Breast epithelium (tissue), 4 donors: ENCODE measurements at regions not wholly inside any gene's neighbourhood (a gene's known extent, or its start where the extent isn't known, plus 50 kb on each side); places are given as distances from the start of the nearest gene placed in this dataset.
"Not testable (repeated sequence)": the region's sequence is repeated elsewhere in the genome, so short reads cannot be mapped to it uniquely, and the experiment has no call there.

ENCODE experiments used
- DNase-seq, 2 donors: peaks; one replicate each; pipeline ENCODE4 v3.0.0-alpha.2; 2019; ENCODE audit warnings: low spot score in 2 of 2
- H3K27ac ChIP-seq, 2 donors: fragments of 200-600 bp; sonication (generic) in 1 of 2; one replicate each; pipeline ENCODE4 v1.5.1; 2016 to 2019; ENCODE audit warnings: mild to moderate bottlenecking in 1 of 2
- H3K27me3 ChIP-seq, 2 donors: fragments of 200-600 bp; sonication (generic) in 1 of 2; one replicate each; pipeline versions ENCODE4 v1.5.1 to v1.6.0; 2017 to 2019; ENCODE audit warnings: control low read depth in 1 of 2, mild to moderate bottlenecking in 1 of 2
- H3K36me3 ChIP-seq: fragments of 200-600 bp; one replicate; pipeline ENCODE4 v1.5.1; 2019
- H3K4me1 ChIP-seq, 2 donors: fragments of 200-600 bp; sonication (generic); one replicate each; pipeline ENCODE4 v1.5.1; 2016 to 2019; ENCODE audit warnings: control low read depth in 1 of 2
- H3K4me3 ChIP-seq, 3 donors: fragments of 200-600 bp; sonication (generic); 1 replicate in 2 of 3; 2 replicates in 1 of 3; pipeline ENCODE4 v1.5.1; 2016 to 2019; ENCODE audit warnings: mild to moderate bottlenecking in 3 of 3, moderate library complexity in 2 of 3
- H3K9me3 ChIP-seq, 2 donors: fragments of 200-600 bp; sonication (generic) in 1 of 2; one replicate each; pipeline ENCODE4 v1.5.1; 2016 to 2019; ENCODE audit warnings: control low read depth in 1 of 2
- POLR2A ChIP-seq: fragments of 450-650 bp; IDR thresholded peaks from one replicate; pipeline ENCODE4 v1.6.1; 2016; ENCODE audit warnings: antibody characterized with exemption, mild to moderate bottlenecking, moderate library complexity
- POLR2AphosphoS5 ChIP-seq, 3 donors: sonication (generic); formaldehyde crosslinking; IDR thresholded peaks; one replicate each; pipeline ENCODE4 v1.6.1; 2017; ENCODE audit warnings: antibody characterized with exemption in 3 of 3
- intact Hi-C: fragments of 100-400 bp; cut with DNase I; formaldehyde crosslinking; loops from one replicate; pipeline ENCODE4 v1.15.1; 2023; ENCODE audit warnings: low total_unique reads
- TF ChIP-seq, protein P1 (sequence below), 3 donors: fragments of 450-650 bp; IDR thresholded peaks; one replicate each; pipeline ENCODE4 v1.5.1; 2016 to 2017; ENCODE audit warnings: antibody characterized with exemption in 3 of 3, mild to moderate bottlenecking in 3 of 3, moderate library complexity in 3 of 3

DNA sequence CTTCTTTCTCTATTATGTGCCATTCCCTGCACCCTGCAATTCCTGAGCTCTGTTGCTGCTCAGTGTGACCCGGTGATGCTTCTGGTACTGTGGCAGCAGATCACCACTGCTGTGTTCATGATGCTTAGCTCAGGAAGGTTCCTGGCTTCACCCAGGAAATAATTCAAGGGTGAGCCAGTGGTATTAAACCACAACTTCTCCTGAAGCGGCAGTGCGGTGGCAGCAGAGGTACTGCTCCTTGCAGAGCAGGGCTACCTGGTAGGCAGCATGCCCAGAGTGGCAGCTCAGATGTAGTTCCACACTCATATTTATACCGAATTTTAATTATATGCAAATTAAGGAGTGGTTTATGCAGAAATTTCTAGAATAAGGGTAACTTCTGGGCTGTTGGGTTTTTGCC is 213.8 kb upstream of the ZNF608 start:
- no peaks in the 10 kb centered on the region for H3K36me3 ChIP-seq
- no peak overlapping the region for H3K4me3 ChIP-seq
- H3K4me1 ChIP-seq, result no peaks in the 10 kb centered on the region
- no peaks in the 10 kb centered on the region for H3K9me3 ChIP-seq
- H3K27ac ChIP-seq, result no peak overlapping the region
- TF ChIP-seq POLR2A, result no peak
- TF ChIP-seq, protein P1, sequence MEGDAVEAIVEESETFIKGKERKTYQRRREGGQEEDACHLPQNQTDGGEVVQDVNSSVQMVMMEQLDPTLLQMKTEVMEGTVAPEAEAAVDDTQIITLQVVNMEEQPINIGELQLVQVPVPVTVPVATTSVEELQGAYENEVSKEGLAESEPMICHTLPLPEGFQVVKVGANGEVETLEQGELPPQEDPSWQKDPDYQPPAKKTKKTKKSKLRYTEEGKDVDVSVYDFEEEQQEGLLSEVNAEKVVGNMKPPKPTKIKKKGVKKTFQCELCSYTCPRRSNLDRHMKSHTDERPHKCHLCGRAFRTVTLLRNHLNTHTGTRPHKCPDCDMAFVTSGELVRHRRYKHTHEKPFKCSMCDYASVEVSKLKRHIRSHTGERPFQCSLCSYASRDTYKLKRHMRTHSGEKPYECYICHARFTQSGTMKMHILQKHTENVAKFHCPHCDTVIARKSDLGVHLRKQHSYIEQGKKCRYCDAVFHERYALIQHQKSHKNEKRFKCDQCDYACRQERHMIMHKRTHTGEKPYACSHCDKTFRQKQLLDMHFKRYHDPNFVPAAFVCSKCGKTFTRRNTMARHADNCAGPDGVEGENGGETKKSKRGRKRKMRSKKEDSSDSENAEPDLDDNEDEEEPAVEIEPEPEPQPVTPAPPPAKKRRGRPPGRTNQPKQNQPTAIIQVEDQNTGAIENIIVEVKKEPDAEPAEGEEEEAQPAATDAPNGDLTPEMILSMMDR (IDR thresholded peaks at IDR 0.05), result no peak
- no peak for TF ChIP-seq POLR2AphosphoS5 (IDR thresholded peaks at IDR 0.05)
- DNase-seq, result no peak
- intact Hi-C loops, result no loop called here
- H3K27me3 ChIP-seq, result no peaks in the 10 kb centered on the region

DNA sequence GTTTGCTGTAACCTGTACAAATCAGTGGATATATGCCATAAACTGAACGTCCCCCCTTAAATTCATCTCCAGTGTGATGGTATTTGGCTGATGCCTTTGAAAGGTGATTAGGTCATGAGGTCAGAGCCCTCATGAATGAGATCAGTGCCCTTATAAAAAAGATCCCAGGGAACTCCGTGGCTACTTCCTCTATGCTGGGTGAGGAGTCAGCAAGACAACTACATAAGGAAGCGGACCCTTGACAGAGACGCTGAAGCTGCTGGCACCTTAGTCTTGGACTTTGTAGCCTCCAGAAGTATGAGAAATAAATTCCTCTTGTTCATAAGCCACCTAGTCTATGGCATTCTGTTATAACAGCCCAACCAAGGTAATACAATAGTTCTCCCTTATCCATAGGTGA is 215.1 kb upstream of the ZNF608 start:
- intact Hi-C loops, result no loop called here
- no peak overlapping the region for H3K4me3 ChIP-seq
- no peak for DNase-seq
- TF ChIP-seq POLR2A (no peak), POLR2AphosphoS5 (IDR thresholded peaks at IDR 0.05) (no peak)
- TF ChIP-seq, protein P1 (IDR thresholded peaks at IDR 0.05), result no peak
- H3K4me1 ChIP-seq, result no peaks in the 10 kb centered on the region
- no peak overlapping the region for H3K27ac ChIP-seq
- H3K27me3 ChIP-seq, result no peaks in the 10 kb centered on the region
- H3K36me3 ChIP-seq, result no peaks in the 10 kb centered on the region
- H3K9me3 ChIP-seq, result no peaks in the 10 kb centered on the region

DNA sequence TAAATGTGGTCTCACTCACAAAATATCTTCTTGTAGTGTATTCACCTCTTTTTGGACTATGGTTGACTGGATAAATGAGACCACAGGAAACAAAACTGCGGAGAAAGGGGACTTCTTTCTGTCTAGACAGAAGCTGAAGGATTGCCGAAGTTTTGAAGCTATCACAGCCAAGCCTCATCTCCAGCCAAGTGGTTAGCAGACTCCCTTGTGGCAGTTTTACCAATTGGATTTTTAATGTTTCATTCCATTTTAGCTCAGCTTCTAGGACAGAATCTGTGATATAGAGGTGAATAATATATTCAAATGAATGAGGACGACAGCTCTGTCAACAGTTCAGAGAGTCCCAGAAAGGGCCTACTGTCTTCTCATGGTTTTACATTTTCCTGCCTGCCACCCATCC is 215.7 kb upstream of the ZNF608 start:
- Histone ChIP-seq H3K9me3 (no peaks in the 10 kb centered on the region), H3K27ac (peak overlapping the region in 1 of 2 donors; percentile 79), H3K4me1 (no peaks in the 10 kb centered on the region), H3K4me3 (no peak overlapping the region), H3K27me3 (no peaks in the 10 kb centered on the region), H3K36me3 (no peaks in the 10 kb centered on the region)
- no peak for TF ChIP-seq POLR2A
- TF ChIP-seq, protein P1 (IDR thresholded peaks at IDR 0.05), result no peak
- TF ChIP-seq POLR2AphosphoS5 (IDR thresholded peaks at IDR 0.05), result no peak
- no peak for DNase-seq
- intact Hi-C loops, result no loop called here

DNA sequence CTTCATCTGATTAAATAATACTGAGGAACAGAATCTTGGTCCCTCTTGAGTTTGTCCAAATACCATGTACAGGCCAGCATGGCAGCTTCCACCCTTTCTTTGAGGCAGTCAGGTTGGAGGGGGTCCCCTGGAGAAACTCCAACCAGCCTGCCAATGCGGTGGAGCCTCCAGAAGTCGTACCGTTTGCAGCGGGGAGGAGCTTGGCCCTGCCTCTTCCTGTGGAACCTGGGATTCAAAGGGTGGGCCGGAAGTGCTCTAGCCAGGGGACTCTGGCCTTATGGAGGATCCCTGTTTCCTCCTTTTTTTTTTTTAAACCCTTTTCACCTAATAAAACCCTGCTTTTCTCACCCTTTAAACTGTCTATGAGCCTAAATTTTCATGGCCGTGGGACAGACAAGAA is 216.3 kb upstream of the ZNF608 start:
- Histone ChIP-seq H3K27ac (peak overlapping the region in 1 of 2 donors; percentile 79), H3K4me3 (no peak overlapping the region), H3K36me3 (no peaks in the 10 kb centered on the region), H3K9me3 (no peaks in the 10 kb centered on the region), H3K27me3 (no peaks in the 10 kb centered on the region), H3K4me1 (no peaks in the 10 kb centered on the region)
- no peak for DNase-seq
- intact Hi-C loops, result no loop called here
- TF ChIP-seq POLR2A, result no peak
- TF ChIP-seq, protein P1 (IDR thresholded peaks at IDR 0.05), result no peak
- no peak for TF ChIP-seq POLR2AphosphoS5 (IDR thresholded peaks at IDR 0.05)

DNA sequence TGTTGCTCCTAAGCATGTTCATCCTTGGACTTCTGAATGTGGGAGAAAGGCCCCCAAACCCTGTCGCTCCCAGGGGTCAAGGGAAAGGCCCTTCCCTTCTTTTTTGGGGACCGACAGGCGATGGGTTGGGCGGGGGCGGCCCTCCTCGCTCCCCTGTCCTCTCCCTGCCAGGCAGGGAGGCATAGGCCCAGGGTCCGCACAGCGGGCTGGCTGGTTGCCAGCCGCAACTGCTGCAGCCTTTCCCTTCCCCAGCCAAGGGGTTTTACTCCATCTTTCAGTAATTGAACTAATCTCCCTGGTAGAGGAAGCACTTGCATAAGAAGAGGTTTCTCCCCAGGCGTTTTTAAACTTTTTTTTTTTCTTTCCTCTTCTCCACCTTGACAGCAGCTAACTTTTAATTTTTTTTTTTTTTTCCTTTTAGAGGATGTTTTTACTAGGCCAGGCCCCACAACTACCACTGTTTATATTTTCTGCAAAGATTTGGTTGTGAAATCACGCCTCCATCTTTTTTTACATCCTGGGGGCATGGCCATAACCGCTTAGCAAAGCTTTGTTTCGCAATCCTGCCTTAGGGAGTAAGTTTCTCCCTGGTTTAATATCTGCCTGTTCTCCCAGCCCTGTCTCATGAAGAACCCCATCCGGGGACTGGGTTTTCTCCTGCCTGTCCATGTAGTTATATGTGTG is 216.9 kb upstream of the ZNF608 start:
- Histone ChIP-seq H3K27me3 (no peaks in the 10 kb centered on the region), H3K4me1 (no peaks in the 10 kb centered on the region), H3K27ac (peak overlapping the region; percentile 79 to 86), H3K36me3 (no peaks in the 10 kb centered on the region), H3K9me3 (no peaks in the 10 kb centered on the region), H3K4me3 (no peak overlapping the region)
- DNase-seq, result peak in 1 of 2 donors; percentile 62
- TF ChIP-seq, protein P1 (IDR thresholded peaks at IDR 0.05), result no peak
- peak in 1 of 3 donors; percentile 37 for TF ChIP-seq POLR2AphosphoS5 (IDR thresholded peaks at IDR 0.05)
- intact Hi-C loops, result no loop called here

DNA sequence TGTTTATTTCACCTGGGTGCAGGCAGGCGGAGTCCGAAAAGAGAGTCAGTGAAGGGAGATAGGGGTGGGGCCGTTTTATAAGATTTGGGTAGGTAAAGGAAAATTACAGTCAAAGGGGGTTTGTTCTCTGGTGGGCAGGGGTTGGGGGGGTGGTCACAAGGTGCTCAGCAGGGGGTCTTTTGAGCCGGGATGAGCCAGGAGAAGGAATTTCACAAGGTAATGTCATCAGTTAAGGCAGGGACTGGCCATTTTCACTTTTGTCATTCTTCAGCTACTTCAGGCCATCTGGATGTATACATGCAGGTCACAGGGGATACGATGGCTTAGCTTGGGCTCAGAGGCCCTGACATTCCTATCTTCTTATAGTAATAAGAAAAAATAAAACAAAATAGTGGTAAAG is 220.3 kb upstream of the ZNF608 start:
- H3K27me3 ChIP-seq, H3K4me1 ChIP-seq, H3K9me3 ChIP-seq, intact Hi-C loops, DNase-seq, H3K27ac ChIP-seq, H3K4me3 ChIP-seq, H3K36me3 ChIP-seq: not testable (repeated sequence)

DNA sequence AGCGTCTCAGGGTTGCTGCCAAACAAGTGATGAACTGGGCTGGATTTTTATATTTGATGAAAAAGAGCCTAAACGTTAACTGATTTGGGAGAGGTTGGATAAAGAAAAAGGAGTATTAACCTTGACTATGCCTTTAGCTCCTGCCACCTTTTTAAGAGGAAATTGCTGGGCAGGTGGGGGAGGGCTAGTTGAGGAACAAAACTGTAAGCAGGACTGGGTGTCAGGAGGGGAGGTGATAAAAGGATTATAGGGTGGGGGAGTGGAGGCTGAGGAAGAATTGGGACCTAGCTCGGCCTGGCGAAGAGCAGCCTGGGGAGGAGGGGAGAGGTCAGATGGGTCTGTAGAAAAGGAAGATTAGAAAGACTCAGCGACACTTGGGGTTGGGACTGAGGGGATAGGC is 223.9 kb upstream of the ZNF608 start:
- H3K27me3 ChIP-seq, H3K4me1 ChIP-seq, H3K4me3 ChIP-seq, H3K9me3 ChIP-seq, intact Hi-C loops, H3K36me3 ChIP-seq, H3K27ac ChIP-seq, DNase-seq: not testable (repeated sequence)
